ENCODE measurements at regions not wholly inside any gene's neighbourhood (a gene's known extent, or its start where the extent isn't known, plus 50 kb on each side); places are given as distances from the start of the nearest gene placed in this dataset.
"Not testable (repeated sequence)": the region's sequence is repeated elsewhere in the genome, so short reads cannot be mapped to it uniquely, and the experiment has no call there.

- H3K4me3 Mint-ChIP-seq; DNase-seq; ATAC-seq (replicated peaks in 1 of 4); H3K9me3 Mint-ChIP-seq; H3K9me3 ChIP-seq; H3K4me1 Mint-ChIP-seq; H3K27me3 Mint-ChIP-seq; H3K27ac ChIP-seq (ENCODE audit: low read length); H3K36me3 Mint-ChIP-seq; H3K4me3 ChIP-seq (ENCODE audit: control insufficient read depth in 1 of 2, extremely low read depth in 1 of 2, low read length in 1 of 2); H3K36me3 ChIP-seq (ENCODE audit: control insufficient read depth in 2 of 2, extremely low read depth in 1 of 2, insufficient read depth in 1 of 2, low read length in 1 of 2); H3K27me3 ChIP-seq (replicated peaks in 1 of 2; ENCODE audit: control insufficient read depth in 2 of 2, extremely low read depth in 1 of 2, insufficient read depth in 2 of 2, low read length in 1 of 2); H3K4me1 ChIP-seq (ENCODE audit: control insufficient read depth in 1 of 2, extremely low read depth in 1 of 2, insufficient read depth in 2 of 2, low read length in 2 of 2); H3K27ac Mint-ChIP-seq; CTCF ChIA-PET: not testable (repeated sequence)
- POLR2A ChIA-PET: interaction anchor here in 1 of 2 donors (1.1 kb wide), 1 partner anchor 17 kb away, joined by 4 read pairs; no protein-coding TSS in a partner anchor
- whole genome bisulfite sequencing (ENCODE audit: insufficient coverage): 84% methylated on average over 7 of the region's 9 CpGs
Measured at GRCh38 chr4:117922311-117922710, 112.0 kb upstream of the NDST3 start.

DNA sequence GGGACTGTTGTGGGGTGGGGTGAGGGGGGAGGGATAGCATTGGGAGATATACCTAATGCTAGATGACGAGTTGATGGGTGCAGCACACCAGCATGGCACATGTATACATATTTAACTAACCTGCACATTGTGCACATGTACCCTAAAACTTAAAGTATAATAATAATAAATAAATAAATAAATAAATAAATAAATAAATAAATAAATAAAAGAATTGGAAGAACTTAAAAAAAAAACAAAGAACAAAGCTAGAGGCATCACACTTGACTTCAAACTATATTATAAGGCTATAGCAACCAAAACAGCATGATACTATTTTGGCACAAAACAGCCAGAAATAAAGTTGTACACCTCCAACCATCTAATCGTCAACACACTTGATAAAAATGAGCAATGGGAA is 106.5 kb upstream of the NDST3 start:
- H3K27ac ChIP-seq (ENCODE audit: low read length); ATAC-seq (replicated peaks in 1 of 4); H3K27ac Mint-ChIP-seq; POLR2A ChIA-PET; H3K4me3 Mint-ChIP-seq; H3K4me1 ChIP-seq (ENCODE audit: control insufficient read depth in 1 of 2, extremely low read depth in 1 of 2, insufficient read depth in 2 of 2, low read length in 2 of 2); H3K4me1 Mint-ChIP-seq; H3K9me3 ChIP-seq; H3K27me3 ChIP-seq (replicated peaks in 1 of 2; ENCODE audit: control insufficient read depth in 2 of 2, extremely low read depth in 1 of 2, insufficient read depth in 2 of 2, low read length in 1 of 2); H3K9me3 Mint-ChIP-seq; DNase-seq; H3K36me3 Mint-ChIP-seq; H3K36me3 ChIP-seq (ENCODE audit: control insufficient read depth in 2 of 2, extremely low read depth in 1 of 2, insufficient read depth in 1 of 2, low read length in 1 of 2); H3K27me3 Mint-ChIP-seq; H3K4me3 ChIP-seq (ENCODE audit: control insufficient read depth in 1 of 2, extremely low read depth in 1 of 2, low read length in 1 of 2): not testable (repeated sequence)
- CTCF ChIA-PET: interaction anchor here in 1 of 2 donors (1.0 kb wide), 1 partner anchor 11 kb away, joined by 3 read pairs; no protein-coding TSS in a partner anchor
- WGBS (ENCODE audit: insufficient coverage): no CpG with 5 or more reads among the region's 2 CpGs

DNA sequence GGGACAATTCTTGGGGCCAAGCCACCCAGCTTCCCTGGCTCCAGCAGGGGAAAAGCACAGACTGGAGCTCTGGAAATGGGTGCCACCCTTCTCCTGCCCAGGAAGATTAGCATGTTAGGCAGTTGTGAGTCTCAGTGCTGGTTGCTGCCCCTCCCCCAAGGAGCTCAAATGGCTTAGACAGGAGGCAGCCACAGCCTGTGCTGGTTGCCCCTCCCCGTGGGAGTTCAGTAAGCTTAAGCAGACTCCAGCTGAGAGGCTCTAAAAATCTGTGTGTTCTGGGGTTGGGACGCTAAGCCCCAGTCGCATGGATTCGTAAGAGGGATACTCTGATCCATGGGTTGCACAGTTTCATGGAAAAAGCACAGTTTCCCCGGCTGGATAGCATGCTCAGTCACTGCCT is 92.7 kb upstream of the NDST3 start:
- Histone ChIP-seq H3K27me3 (replicated peaks in 1 of 2; ENCODE audit: control insufficient read depth in 2 of 2, extremely low read depth in 1 of 2, insufficient read depth in 2 of 2, low read length in 1 of 2) (peaks cover 0 to 7% of the 10 kb centered on the region in 2 experiments), H3K4me1 (ENCODE audit: control insufficient read depth in 1 of 2, extremely low read depth in 1 of 2, insufficient read depth in 2 of 2, low read length in 2 of 2) (no peaks in the 10 kb centered on the region), H3K27ac (ENCODE audit: low read length) (no peak overlapping the region), H3K36me3 (ENCODE audit: control insufficient read depth in 2 of 2, extremely low read depth in 1 of 2, insufficient read depth in 1 of 2, low read length in 1 of 2) (no peaks in the 10 kb centered on the region), H3K9me3 (no peaks in the 10 kb centered on the region), H3K4me3 (ENCODE audit: control insufficient read depth in 1 of 2, extremely low read depth in 1 of 2, low read length in 1 of 2) (no peak overlapping the region)
- Mint-ChIP-seq H3K27me3 (no peaks in the 10 kb centered on the region), H3K27ac (no peak overlapping the region), H3K36me3 (no peaks in the 10 kb centered on the region), H3K9me3 (peaks cover 0 to 15% (median 8%) of the 10 kb centered on the region in 3 donors), H3K4me1 (no peaks in the 10 kb centered on the region), H3K4me3 (no peak overlapping the region)
- CTCF ChIA-PET: no interaction called here
- WGBS (ENCODE audit: insufficient coverage): 88% methylated on average over 4 of the region's 5 CpGs
- DNase-seq (no peak), ATAC-seq (replicated peaks in 1 of 4) (no peak)
- POLR2A ChIA-PET: interaction anchor here in 1 of 2 donors (0.6 kb wide), 1 partner anchor 1391 kb away, joined by 3 read pairs; no protein-coding TSS in a partner anchor

GRCh38 chr4:117949621-117950020 is 84.7 kb upstream of the NDST3 start:
- DNase-seq (no peak), ATAC-seq (replicated peaks in 1 of 4) (no peak)
- H3K9me3 Mint-ChIP-seq: peaks cover 2 to 14% (median 4%) of the 10 kb centered on the region in 3 donors
- H3K27ac Mint-ChIP-seq: no peak overlapping the region
- H3K9me3 ChIP-seq: no peaks in the 10 kb centered on the region
- H3K27me3 Mint-ChIP-seq: no peaks in the 10 kb centered on the region
- H3K27ac ChIP-seq (ENCODE audit: low read length): no peak overlapping the region
- POLR2A ChIA-PET: no interaction called here
- H3K36me3 ChIP-seq (ENCODE audit: control insufficient read depth in 2 of 2, extremely low read depth in 1 of 2, insufficient read depth in 1 of 2, low read length in 1 of 2): no peaks in the 10 kb centered on the region
- CTCF ChIA-PET: no interaction called here
- no peak overlapping the region for H3K4me3 Mint-ChIP-seq
- H3K4me1 Mint-ChIP-seq: no peaks in the 10 kb centered on the region
- H3K36me3 Mint-ChIP-seq: no peaks in the 10 kb centered on the region
- 88% methylated on average over 3 of the region's 3 CpGs for WGBS (ENCODE audit: insufficient coverage)
- H3K27me3 ChIP-seq (replicated peaks in 1 of 2; ENCODE audit: control insufficient read depth in 2 of 2, extremely low read depth in 1 of 2, insufficient read depth in 2 of 2, low read length in 1 of 2): no peaks in the 10 kb centered on the region
- H3K4me3 ChIP-seq (ENCODE audit: control insufficient read depth in 1 of 2, extremely low read depth in 1 of 2, low read length in 1 of 2): no peak overlapping the region
- H3K4me1 ChIP-seq (ENCODE audit: control insufficient read depth in 1 of 2, extremely low read depth in 1 of 2, insufficient read depth in 2 of 2, low read length in 2 of 2): no peaks in the 10 kb centered on the region

DNA sequence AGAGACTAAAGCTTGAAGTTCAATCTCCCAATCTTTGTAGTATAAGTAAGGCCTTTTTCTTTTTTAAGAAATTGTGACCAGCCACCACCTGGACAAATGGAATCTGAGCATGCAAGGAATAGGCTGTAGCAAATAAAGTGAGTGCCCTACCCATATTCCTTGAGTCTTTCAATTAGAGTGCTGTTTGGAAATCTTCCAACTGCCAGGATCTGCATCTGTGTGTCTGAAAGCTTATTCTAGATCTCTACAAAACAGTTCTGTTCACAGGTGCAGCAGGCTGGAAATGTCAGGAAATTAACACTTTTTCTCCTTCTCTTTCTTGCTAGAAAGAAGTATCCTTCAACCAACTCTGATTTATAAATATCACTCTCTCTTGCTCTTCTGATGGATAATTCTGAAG is 76.7 kb upstream of the NDST3 start:
- H3K27me3 ChIP-seq (replicated peaks in 1 of 2; ENCODE audit: control insufficient read depth in 2 of 2, extremely low read depth in 1 of 2, insufficient read depth in 2 of 2, low read length in 1 of 2): no peaks in the 10 kb centered on the region
- POLR2A ChIA-PET: no interaction called here
- H3K36me3 Mint-ChIP-seq: no peaks in the 10 kb centered on the region
- H3K9me3 ChIP-seq: no peaks in the 10 kb centered on the region
- no peak overlapping the region for H3K4me3 Mint-ChIP-seq
- CTCF ChIA-PET: no interaction called here
- ATAC-seq (replicated peaks in 1 of 4) (no peak), DNase-seq (no peak)
- no peaks in the 10 kb centered on the region for H3K27me3 Mint-ChIP-seq
- H3K4me1 ChIP-seq (ENCODE audit: control insufficient read depth in 1 of 2, extremely low read depth in 1 of 2, insufficient read depth in 2 of 2, low read length in 2 of 2): no peaks in the 10 kb centered on the region
- H3K9me3 Mint-ChIP-seq: peaks cover 2 to 9% (median 3%) of the 10 kb centered on the region in 3 donors
- H3K27ac Mint-ChIP-seq: no peak overlapping the region
- H3K4me1 Mint-ChIP-seq: no peaks in the 10 kb centered on the region
- H3K36me3 ChIP-seq (ENCODE audit: control insufficient read depth in 2 of 2, extremely low read depth in 1 of 2, insufficient read depth in 1 of 2, low read length in 1 of 2): no peaks in the 10 kb centered on the region
- H3K4me3 ChIP-seq (ENCODE audit: control insufficient read depth in 1 of 2, extremely low read depth in 1 of 2, low read length in 1 of 2): no peak overlapping the region
- no peak overlapping the region for H3K27ac ChIP-seq (ENCODE audit: low read length)

DNA sequence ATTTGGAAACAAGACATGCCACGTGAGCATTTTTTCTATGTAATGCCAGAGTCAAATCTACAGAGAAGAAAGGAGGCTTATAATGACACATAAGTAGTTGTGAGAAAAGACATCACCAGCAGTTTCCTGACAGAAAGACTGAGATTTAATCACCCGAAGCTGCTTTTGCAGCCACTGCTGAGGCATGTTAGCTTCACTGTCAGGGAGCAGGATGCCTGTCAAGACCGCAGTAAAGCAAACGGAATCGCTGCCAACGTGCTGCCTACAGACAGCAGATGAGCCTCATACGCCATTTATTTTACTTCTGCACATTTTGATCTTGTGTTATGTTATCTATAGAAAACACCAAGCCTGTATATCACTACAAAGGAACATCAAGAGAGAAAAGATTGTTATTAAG is 68.7 kb upstream of the NDST3 start:
- ATAC-seq (replicated peaks in 1 of 4) (no peak), DNase-seq (peak in 1 of 35 experiments; percentile 1)
- no peak overlapping the region for H3K27ac Mint-ChIP-seq

GRCh38 chr4:117968606-117969005 is 65.7 kb upstream of the NDST3 start:
- Histone ChIP-seq H3K36me3 (ENCODE audit: control insufficient read depth in 2 of 2, extremely low read depth in 1 of 2, insufficient read depth in 1 of 2, low read length in 1 of 2) (no peaks in the 10 kb centered on the region), H3K4me1 (ENCODE audit: control insufficient read depth in 1 of 2, extremely low read depth in 1 of 2, insufficient read depth in 2 of 2, low read length in 2 of 2) (peaks cover 0 to 5% of the 10 kb centered on the region in 2 experiments), H3K27ac (ENCODE audit: low read length) (no peak overlapping the region), H3K9me3 (no peaks in the 10 kb centered on the region), H3K27me3 (replicated peaks in 1 of 2; ENCODE audit: control insufficient read depth in 2 of 2, extremely low read depth in 1 of 2, insufficient read depth in 2 of 2, low read length in 1 of 2) (no peaks in the 10 kb centered on the region), H3K4me3 (ENCODE audit: control insufficient read depth in 1 of 2, extremely low read depth in 1 of 2, low read length in 1 of 2) (no peak overlapping the region)
- no peak for ATAC-seq (replicated peaks in 1 of 4)
- no peaks in the 10 kb centered on the region for H3K27me3 Mint-ChIP-seq
- H3K27ac Mint-ChIP-seq: no peak overlapping the region
- no CpG with 5 or more reads among the region's 2 CpGs for WGBS (ENCODE audit: insufficient coverage)
- CTCF ChIA-PET: interaction anchor here in 1 of 2 donors (0.6 kb wide), 1 partner anchor 1365 kb away, joined by 4 read pairs; no protein-coding TSS in a partner anchor
- H3K4me3 Mint-ChIP-seq: no peak overlapping the region
- DNase-seq: no peak
- no peaks in the 10 kb centered on the region for H3K4me1 Mint-ChIP-seq
- POLR2A ChIA-PET: no interaction called here
- no peaks in the 10 kb centered on the region for H3K36me3 Mint-ChIP-seq
- H3K9me3 Mint-ChIP-seq: peaks cover 0 to 3% (median 0%) of the 10 kb centered on the region in 3 donors

More for the DNA sequence above, 68.7 kb upstream of the NDST3 start:
- 13% methylated on average over 1 of the region's 7 CpGs for WGBS (ENCODE audit: insufficient coverage)
- H3K4me3 ChIP-seq (ENCODE audit: control insufficient read depth in 1 of 2, extremely low read depth in 1 of 2, low read length in 1 of 2): no peak overlapping the region
- no peak overlapping the region for H3K4me3 Mint-ChIP-seq
- CTCF ChIA-PET: no interaction called here
- peaks cover 0 to 3% (median 0%) of the 10 kb centered on the region in 3 donors for H3K9me3 Mint-ChIP-seq
- H3K9me3 ChIP-seq: no peaks in the 10 kb centered on the region
- H3K27me3 Mint-ChIP-seq: no peaks in the 10 kb centered on the region
- POLR2A ChIA-PET: no interaction called here
- peaks cover 0 to 5% of the 10 kb centered on the region in 2 experiments for H3K4me1 ChIP-seq (ENCODE audit: control insufficient read depth in 1 of 2, extremely low read depth in 1 of 2, insufficient read depth in 2 of 2, low read length in 2 of 2)
- H3K27me3 ChIP-seq (replicated peaks in 1 of 2; ENCODE audit: control insufficient read depth in 2 of 2, extremely low read depth in 1 of 2, insufficient read depth in 2 of 2, low read length in 1 of 2): no peaks in the 10 kb centered on the region
- H3K4me1 Mint-ChIP-seq: no peaks in the 10 kb centered on the region
- H3K36me3 ChIP-seq (ENCODE audit: control insufficient read depth in 2 of 2, extremely low read depth in 1 of 2, insufficient read depth in 1 of 2, low read length in 1 of 2): no peaks in the 10 kb centered on the region
- no peaks in the 10 kb centered on the region for H3K36me3 Mint-ChIP-seq
- no peak overlapping the region for H3K27ac ChIP-seq (ENCODE audit: low read length)

Measured in T-cell (primary cell).